GM06990 (cell line): ENCODE measurements at regions not wholly inside any gene's neighbourhood (a gene's known extent, or its start where the extent isn't known, plus 50 kb on each side); places are given as distances from the start of the nearest gene placed in this dataset.

Experiments used
- DNase-seq: peaks from one replicate; pipeline ENCODE4 v3.0.0-alpha.2; 2011; ENCODE audit not compliant: insufficient read length; ENCODE audit errors: extremely low read depth
- H3K27me3 ChIP-seq: replicated peaks from 2 replicates; pipeline ENCODE4 v1.6.0; 2011; ENCODE audit warnings: low read length; ENCODE audit not compliant: control insufficient read depth, insufficient read depth
- H3K36me3 ChIP-seq: 2 replicates; pipeline ENCODE4 v1.5.1; 2011; ENCODE audit warnings: low read length; ENCODE audit not compliant: control insufficient read depth, insufficient read depth
- H3K4me3 ChIP-seq: replicated peaks from 2 replicates; pipeline ENCODE4 v1.5.1; 2011; ENCODE audit warnings: low read depth, mild to moderate bottlenecking, control low read depth, low read length
- CTCF ChIP-seq: IDR thresholded peaks from 2 replicates; pipeline ENCODE4 v1.5.1; 2011; ENCODE audit warnings: low read length, control low read depth, mild to moderate bottlenecking, inconsistent platforms; ENCODE audit not compliant: insufficient read depth, poor library complexity, severe bottlenecking

GRCh38 chr15:70503073-70503745, 260.1 kb downstream of the UACA start:
- no peaks in the 10 kb centered on the region for H3K27me3 ChIP-seq
- TF ChIP-seq CTCF, result no peak
- H3K4me3 ChIP-seq, result no peak overlapping the region
- H3K36me3 ChIP-seq, result no peaks in the 10 kb centered on the region
- peak; percentile 55 for DNase-seq

- no peaks in the 10 kb centered on the region for H3K36me3 ChIP-seq
- H3K4me3 ChIP-seq, result no peak overlapping the region
- H3K27me3 ChIP-seq, result no peaks in the 10 kb centered on the region
- no peak for DNase-seq
- no peak for TF ChIP-seq CTCF
These were observed 260.8 kb downstream of the UACA start for GRCh38 chr15:70502529-70502928.

- Histone ChIP-seq H3K27me3 (no peaks in the 10 kb centered on the region), H3K4me3 (no peak overlapping the region), H3K36me3 (no peaks in the 10 kb centered on the region)
- TF ChIP-seq CTCF, result no peak
- DNase-seq, result no peak
These were observed 261.5 kb downstream of the UACA start for GRCh38 chr15:70501849-70502248.

- no peak for TF ChIP-seq CTCF
- Histone ChIP-seq H3K27me3 (no peaks in the 10 kb centered on the region), H3K36me3 (no peaks in the 10 kb centered on the region), H3K4me3 (no peak overlapping the region)
- no peak for DNase-seq
These were observed 262.1 kb downstream of the UACA start for GRCh38 chr15:70501121-70501727.

- DNase-seq, result no peak
- H3K4me3 ChIP-seq, result no peak overlapping the region
- no peak for TF ChIP-seq CTCF
- H3K36me3 ChIP-seq, result no peaks in the 10 kb centered on the region
- H3K27me3 ChIP-seq, result no peaks in the 10 kb centered on the region
These were observed 263.6 kb downstream of the UACA start for GRCh38 chr15:70499791-70500190.
